ENCODE measurements at regions not wholly inside any gene's neighbourhood (a gene's known extent, or its start where the extent isn't known, plus 50 kb on each side); places are given as distances from the start of the nearest gene placed in this dataset.

DNA sequence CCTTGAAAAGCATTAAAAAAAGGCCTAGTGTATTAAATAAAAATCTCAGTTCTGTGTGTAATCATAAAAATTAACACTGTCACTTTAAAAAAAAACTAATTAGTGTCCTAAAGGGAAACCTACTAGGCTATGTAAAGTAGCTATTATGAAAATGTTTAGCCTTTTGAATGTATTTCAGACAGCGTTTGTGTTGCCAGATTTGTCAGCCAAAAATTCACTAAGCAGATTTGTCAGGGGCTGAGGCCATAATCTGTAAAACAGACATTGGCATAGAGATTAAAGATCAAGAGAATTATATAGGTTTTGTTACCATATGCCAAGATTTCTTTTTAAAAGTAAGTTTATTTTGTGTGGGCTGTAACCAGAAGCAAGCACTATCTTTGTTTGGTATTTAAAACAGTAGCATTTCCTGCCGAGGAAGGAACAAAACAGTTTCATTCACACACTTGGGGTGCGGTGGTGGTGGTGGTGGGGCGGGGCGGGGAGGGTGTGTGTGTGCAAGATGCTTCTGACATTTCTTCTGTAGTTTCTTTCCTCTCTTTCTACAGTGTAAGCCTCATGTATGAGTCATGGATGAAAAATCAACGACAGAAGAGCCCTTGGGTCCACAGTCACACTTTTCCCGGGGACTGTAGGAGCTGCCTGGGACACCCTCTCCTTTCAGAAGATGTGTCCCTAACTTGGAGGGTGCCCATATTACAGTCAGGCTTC, 328.5 kb upstream of the FANCL start:
- DNase-seq (ENCODE audit: low read depth): peak; percentile 14

DNA sequence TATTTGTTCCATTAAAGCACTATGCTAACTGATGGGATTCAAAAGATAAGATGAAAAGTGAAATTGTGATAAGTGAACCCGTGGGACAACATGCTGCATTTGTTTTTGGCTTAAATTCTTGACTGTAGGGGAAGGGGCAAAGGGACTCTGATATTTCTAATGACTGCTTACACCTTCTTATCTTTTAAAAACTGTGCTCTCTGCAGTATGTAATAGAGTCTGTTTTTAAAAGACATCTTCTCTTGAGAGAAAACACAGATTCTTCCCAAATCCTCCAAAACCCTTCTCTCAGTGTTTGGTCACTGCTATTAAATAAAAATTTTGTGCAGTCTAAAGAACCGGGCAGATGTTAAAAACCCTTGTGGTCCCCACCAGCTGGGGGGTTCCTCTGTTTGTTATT, 327.8 kb upstream of the FANCL start:
- DNase-seq (ENCODE audit: low read depth): no peak

DNA sequence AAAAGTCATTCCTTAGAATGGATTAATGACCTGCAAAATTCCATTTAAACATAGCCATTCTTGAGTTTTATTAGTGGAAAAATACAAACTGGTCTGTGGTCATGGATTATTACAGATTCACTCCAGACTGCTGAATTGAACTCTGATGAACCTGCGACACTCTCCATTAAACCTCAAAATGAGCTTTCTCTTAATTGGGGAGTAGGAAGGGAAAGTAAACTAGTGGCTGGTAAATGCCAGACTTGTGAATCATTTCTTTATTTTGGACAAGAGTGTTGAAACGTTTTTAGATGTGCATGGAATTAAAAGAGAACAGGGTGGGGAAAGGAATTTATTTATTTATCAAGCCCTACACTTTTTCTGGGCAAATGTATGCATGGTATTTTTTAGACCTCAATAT, 321.2 kb upstream of the FANCL start:
- peak; percentile 29 for DNase-seq (ENCODE audit: low read depth)

DNA sequence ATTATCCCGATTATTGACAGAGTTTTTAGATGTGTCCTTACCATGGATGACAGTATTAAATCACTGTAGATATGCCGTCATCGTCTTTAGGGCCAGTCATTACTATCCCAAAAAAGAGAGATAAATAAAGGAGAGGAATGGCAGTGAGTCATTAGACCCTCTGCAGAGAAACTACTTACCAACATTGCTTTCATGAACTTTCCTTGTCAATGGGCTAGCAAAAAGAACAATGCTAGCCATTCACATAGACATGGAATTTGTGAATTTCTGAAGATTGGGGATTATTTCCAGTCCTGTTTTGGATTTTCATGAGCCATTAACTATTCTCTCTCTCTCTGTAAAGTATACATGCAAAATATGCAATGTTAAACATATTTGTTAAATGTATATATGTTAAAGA, 319.4 kb upstream of the FANCL start:
- no peak for DNase-seq (ENCODE audit: low read depth)

DNA sequence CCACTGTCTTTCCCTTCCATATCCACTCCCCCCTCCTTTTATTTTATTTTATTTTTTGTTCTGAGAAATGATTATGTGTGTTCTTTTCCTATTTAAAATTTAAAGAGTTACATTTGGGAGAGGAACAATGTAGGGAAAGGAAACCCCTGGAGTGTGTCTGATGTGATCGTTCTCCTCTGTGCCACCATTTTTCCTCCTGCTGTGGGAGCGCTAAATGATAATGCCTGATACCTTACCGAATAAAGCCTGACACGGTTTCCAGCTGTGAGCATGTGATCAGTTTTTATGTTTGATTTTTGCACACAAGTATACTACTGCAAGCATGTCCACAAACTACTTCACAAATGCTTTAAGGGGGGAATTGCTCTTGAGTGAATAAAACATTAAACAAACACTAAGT, 317.8 kb upstream of the FANCL start:
- DNase-seq (ENCODE audit: low read depth): no peak

DNA sequence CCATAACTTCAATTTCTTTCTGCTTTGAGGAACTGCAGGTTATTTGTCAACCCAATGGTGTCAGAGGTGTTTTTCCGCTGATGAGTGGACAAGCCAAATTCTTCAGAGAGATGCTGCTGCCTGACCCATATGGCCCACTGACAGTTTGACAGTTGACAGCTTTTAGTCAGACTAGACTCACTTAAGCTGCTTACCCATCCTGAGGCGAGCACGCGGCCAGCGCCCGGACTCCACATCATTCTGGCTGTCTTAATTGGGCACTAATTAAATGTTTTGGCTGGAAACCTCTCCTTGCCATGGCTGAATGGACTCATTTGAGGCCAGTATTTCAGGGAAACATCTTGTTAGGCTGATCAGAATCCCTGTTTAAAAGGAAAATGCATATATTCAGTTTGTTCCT, 316.1 kb upstream of the FANCL start:
- DNase-seq (ENCODE audit: low read depth): no peak

DNA sequence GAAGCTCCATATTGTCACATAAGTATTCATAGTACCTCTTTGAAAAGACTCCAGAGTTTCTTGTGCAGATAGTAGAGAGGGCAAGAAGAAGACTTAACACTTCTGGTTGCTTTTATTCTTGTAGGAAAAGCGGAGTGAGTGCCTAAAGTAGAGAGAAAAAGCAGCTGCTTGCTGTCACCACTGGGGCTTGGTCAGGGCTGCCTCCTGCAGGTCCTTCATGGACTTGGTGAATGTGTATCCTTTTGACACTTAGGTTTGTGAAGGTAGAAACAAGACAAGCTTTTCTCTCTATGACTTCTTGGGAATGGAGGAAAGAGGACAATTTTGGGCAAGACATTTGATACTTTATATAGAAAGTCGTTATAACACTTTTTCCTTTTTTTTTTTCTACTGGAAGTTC, 312.8 kb upstream of the FANCL start:
- DNase-seq (ENCODE audit: low read depth): peak; percentile 9

DNA sequence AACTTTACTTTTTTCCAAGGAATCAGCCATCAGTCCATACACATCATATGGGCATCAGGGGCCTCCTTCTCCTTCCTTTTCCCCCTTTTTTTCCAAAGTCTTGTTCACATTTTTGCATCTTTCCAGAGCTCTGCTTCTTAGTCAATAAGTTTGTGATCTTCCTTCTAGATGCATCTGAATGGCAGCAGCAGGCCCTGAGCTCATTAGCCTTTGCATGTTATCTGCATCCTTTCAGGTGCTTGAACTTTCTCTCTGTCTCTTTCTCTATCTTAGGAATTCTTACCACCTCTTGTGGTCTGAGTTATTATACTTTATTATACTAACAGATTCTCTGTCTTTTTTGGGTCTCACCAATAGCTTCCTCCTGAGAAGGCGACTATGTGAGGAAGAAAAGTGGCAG, 312.4 kb upstream of the FANCL start:
- no peak for DNase-seq (ENCODE audit: low read depth)

DNA sequence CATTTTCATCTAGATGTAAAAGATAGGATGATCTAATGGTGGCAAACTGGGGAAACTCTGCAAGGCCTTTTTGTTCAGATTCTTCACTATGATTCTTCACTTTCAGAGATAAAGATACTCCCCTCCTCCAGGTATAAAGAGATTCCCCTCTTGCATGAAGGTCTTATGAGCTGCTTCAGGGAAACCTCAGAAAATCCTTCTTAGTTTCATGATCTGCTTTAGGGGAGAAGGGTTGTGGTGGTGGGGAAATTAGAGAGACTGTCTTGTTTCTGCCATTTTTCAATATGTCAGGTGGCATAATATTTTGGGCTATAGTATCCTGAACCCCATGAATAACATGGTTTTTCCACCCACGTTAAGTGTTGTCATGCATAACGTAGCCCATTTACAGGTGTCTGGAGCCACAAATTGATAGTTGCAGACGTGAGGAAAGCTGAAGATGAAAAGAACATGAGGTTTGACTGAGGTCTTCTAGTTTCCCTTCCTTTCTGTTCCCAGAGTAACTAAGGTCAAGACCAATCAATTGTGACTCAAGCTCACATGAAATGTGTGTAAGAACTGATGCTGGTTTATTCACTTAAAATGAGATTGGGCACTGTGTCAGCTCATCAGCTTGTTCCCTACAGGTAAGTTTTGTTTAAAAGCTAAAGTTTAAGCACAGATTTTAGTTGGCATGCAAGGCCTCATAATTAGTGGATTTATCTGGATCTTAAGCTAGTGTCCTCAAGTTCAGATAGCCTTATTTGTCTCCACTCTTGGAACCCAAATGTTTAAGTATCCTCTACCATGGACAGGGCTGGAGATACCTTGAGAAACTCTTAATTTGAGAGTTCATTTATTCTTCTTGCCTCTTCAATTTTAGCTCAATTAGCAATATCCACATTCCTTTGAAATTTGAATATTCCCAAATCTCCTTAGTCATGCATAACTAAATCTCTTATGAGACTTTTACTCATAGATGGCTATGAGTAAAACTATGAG, 304.5 kb upstream of the FANCL start:
- no peak for DNase-seq (ENCODE audit: low read depth)

DNA sequence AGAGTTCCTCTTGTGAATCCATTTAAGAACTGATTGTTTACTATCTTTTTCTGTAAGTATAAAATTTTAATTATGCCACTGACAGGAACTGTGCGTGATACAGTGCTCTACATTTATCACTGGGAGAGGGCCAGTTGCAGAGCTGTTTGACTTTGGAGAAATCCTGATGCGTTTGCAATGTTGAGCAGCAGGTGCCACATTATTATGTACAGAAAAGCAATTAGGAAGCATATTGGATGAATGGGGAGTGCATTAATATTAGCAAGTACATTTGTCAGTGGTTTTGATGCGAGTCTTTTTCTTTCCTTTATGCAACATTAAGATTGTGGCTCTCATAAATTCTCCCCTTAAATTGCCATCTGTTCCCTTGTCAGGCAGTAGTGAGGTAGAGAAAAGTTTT, 302.3 kb upstream of the FANCL start:
- no peak for DNase-seq (ENCODE audit: low read depth)

DNA sequence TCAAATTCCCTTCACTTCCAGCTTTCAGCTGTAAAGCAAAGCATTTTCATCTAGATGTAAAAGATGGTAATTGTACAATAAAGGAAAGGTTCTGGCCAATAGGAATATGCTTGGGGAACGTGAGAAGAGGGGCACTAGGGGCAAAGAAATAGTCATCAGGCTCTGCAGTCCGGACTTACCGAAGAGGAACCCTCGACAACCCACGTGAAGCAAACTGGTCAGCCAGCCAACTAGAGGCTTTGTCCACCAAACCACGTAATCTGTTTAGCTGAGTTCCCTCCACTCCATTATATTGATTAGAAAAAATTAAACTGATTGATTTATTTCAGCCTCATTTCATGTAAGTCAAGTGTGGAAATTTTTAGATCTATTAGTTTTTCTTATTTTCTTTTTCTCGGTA, 300.4 kb upstream of the FANCL start:
- no peak for DNase-seq (ENCODE audit: low read depth)

DNA sequence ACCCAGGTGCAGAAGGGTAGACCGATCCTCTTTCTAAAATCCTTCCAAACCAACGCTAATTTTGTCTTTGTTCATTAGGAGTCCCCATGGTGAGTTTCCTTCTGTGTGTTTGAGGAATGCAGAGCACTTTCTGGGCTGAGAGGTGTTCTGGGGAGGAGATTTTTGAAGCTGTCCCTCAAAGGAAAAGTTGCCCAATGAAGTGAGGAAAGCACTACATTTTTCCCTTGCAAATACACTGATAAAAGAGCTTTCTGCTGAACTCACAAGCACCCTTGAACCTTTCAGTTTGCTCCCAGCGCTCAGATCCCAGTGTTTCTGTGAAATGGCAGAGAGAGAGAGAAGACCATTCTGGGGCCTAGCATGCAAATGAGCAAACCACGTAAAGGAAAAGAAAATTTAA, 299.6 kb upstream of the FANCL start:
- no peak for DNase-seq (ENCODE audit: low read depth)

DNA sequence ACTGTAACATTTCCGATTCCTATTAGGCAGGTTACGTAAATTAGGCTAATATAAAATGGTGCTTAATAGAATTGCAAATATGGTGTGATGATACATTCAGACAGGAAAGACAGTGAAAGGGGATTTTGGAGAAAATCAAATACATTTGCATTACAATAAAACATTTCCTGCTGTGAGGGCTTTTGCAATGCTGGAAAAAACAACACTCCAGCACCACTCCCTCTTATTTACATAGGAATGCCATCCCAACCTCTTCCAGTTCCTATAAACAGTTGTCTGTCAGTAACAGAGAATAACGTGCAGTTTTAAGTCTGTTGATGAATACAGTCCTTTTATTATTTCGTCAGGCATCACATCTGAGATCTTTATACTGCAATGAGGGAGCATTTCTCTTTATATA, 298.8 kb upstream of the FANCL start:
- no peak for DNase-seq (ENCODE audit: low read depth)

DNA sequence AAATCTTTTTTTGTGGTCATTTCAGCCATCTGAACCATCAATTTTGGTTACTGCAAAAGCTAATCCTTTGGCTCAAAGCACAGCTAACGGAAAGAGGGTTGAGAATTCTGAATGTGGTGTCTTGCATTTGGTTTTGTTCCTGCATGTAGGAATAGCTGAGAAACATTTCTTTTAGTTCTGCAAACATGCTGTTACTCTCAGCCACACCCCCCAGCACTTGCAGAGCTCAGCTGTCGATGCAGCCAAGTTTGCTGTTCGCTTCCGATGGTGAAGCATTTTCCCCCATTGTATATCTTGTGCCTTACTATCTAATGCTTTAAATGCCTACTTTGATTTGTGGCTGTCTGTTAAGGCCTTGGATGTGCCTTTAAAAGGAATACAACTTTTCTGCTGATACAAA, 294.9 kb upstream of the FANCL start:
- DNase-seq (ENCODE audit: low read depth): no peak

DNA sequence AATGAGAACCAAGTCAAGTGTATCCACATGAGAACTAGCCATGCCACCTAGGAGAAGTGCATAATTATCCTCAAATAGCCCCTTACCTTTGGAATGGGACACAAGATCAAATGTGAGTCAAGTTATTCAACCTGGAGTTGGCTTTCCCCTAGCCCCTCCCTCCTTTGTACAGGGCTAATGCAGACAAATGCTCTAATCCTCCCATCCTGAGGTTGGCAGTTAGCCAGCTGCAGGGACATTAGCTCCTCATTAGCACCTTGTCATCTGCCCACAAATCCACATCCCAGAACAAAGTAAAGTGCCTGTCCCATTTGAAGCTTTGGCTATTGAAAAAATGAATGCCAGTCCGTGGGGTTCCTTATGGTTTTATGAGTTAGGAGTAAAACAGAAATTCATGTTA, 294.1 kb upstream of the FANCL start:
- no peak for DNase-seq (ENCODE audit: low read depth)

DNA sequence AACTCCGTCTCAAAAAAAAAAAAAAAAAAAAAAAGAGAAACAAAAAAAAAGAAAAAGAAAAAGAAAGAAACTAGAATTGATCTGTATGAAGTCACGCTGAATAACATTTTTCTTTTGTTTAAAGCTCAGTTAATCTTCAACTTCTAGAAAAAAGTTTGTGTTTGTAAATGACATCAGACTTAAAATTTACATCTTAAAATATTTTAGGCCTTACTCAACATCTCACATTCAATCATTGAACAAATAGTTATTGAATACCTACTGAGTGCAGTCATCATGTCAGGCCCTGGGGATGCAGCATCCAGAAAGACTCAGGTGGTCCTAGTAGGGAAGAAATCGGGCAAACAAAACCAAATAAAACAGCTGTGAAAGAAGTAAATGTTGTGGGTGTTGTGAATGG, 292.3 kb upstream of the FANCL start:
- DNase-seq (ENCODE audit: low read depth): no peak

DNA sequence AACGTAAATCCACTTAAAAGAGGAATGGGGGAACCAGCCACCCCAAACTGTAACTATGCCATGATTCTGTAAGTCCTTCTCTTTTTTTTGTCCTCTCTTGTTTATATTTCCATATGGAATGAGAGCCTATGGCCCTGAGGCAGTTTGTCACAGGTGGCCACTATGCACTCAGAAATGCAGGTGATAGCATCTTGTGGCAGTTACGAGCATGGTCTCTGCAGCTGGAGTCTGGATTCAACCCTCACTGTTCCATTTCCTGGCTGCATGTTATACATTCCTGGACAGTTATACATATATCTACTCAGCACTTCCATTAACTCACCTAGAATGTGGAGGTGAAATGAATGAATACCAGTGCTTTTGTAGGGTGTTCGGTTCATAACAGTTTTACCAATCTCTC, 291.5 kb upstream of the FANCL start:
- DNase-seq (ENCODE audit: low read depth): no peak

DNA sequence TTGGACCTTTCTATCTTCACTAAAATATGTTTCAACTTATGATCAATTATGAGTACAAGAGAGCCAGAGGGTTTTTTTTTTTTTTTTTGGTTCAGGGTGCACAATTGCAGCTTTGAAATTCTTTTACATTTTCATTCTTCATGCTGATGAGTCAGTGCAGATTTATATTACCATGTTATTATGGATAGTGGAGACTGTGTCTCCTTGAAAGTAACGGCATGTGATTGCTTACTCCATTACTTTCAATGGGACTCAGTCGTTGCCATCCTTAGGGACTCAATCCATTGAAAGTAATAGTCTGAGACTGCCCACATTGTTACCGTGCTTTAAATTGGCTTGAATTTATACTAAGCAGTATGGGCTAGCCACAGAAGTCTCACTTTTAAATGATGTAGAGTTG, 286.5 kb upstream of the FANCL start:
- no peak for DNase-seq (ENCODE audit: low read depth)

DNA sequence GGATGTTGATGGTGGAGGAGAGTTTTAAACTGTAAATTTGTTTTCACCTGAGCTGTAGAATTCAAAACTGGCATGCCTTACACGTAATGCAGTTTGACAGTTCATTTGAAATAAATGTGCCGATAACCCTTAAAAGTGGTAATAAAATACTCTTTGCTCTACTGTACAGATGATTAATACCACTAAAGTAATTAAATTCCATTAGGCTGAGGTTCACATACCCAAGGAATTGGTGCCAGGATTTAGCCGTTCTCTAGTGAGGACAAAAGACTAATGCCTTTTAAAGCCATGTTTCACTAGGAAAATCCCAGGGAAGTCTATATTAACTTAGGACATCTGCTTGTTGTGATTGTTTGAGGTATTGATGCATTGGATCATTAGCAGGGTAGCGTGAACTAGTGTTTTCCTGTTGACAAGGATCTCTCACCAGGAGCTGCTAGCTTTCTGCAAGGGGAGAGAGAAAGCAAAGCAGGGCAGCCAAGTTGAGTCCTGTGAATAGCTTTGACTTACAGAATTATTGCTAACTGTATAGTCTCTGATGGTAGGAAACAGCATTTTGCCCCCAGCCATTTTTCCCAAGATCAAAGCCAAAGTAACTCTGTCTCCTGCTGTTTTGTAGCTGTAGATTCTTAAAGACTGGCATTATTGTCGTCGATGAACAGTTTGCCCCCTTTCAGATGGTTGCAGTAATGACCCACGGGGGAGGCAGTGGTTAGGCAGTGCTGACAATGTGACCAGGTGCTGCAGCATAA, 280.9 kb upstream of the FANCL start:
- no peak for DNase-seq (ENCODE audit: low read depth)

DNA sequence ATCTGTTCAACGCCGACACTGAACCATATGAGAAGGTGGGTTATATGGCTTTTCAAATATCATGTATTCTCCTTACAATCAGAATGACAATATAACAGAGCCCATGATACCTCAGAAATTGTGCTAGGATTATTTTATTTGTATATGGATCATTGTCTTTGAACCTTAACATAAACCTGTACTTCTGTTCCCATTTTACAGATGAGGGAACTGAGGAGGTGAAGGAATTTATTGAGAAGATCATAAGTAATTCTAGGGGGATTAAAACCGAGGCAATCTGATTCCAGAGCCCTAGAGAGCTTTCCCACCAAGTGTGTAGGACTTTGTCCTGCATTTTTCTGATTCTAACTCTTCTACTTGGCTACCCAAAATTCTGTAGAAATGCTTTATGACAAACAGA, 279.8 kb upstream of the FANCL start:
- no peak for DNase-seq (ENCODE audit: low read depth)

DNA sequence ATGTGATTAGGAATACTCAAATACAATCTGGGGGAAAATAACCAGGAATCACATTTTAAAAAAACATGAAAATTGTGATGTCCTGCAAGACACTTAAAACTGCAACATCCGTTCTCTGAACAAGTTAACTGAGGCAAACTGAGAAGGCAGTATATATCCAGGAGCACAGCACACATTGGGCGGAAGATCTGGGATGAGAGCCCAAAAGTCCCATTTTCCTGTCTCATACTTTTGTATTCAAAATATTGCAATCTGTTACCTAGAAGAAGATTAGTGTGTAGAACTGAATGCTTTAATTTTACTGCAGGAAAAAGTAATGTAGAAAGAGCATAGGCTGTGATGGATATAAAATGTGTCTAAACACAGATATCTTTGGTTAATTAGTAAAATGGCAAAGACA, 276.8 kb upstream of the FANCL start:
- no peak for DNase-seq (ENCODE audit: low read depth)

DNA sequence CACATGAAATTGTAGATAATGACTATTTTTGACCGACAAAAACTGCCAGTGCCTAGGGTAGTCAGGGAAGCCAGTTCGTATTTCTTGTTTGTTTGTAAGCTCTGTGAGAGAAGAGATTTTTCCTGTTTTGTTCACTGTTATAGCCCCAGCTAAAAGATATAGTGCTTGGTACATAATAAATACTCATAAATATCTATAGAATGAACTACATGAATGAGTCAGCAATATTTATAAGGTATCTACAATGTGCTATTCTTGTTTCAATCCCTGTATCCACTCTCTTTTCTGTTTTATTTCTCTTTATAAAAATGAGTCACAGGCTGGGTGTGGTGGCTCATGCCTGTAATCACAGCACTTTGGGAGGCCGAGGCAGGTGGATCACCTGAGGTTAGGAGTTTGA, 275.6 kb upstream of the FANCL start:
- DNase-seq (ENCODE audit: low read depth): no peak
